ENCODE measurements at regions not wholly inside any gene's neighbourhood (a gene's known extent, or its start where the extent isn't known, plus 50 kb on each side); places are given as distances from the start of the nearest gene placed in this dataset.

DNA sequence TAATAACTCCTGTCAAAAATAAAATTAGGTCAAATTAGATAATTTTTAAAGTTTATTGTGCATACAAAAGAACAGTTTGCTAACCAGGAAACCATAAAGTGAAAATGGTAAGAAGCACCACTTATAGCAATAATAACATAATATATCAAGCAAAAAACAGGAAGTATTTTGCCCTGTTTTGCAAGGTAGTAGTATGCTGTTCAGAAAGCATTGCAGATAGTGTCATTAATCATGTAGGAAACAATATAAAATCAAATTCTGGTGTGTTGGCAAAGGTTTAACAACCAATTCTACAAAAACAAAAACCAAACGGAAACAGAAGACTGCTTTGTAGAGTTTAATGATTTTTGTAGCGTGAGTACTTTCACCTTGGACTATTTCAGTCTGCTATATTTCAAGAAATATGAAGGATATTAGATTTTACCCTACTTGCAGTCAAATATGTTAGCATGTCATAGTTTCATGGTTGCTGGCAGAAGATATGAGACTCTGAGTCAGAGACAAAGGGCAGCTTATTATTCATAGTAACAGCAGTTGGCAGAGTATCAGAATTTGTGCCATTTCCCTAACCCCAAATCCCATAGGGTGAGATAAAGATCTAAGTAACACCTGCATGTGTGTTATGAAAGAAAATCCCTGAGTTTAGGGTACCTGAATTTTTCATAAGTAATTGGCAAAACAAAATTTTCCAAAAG is 729.0 kb upstream of the BRINP3 start:
- no peaks in the 10 kb centered on the region for H3K36me3 ChIP-seq
- TF ChIP-seq, protein P1, sequence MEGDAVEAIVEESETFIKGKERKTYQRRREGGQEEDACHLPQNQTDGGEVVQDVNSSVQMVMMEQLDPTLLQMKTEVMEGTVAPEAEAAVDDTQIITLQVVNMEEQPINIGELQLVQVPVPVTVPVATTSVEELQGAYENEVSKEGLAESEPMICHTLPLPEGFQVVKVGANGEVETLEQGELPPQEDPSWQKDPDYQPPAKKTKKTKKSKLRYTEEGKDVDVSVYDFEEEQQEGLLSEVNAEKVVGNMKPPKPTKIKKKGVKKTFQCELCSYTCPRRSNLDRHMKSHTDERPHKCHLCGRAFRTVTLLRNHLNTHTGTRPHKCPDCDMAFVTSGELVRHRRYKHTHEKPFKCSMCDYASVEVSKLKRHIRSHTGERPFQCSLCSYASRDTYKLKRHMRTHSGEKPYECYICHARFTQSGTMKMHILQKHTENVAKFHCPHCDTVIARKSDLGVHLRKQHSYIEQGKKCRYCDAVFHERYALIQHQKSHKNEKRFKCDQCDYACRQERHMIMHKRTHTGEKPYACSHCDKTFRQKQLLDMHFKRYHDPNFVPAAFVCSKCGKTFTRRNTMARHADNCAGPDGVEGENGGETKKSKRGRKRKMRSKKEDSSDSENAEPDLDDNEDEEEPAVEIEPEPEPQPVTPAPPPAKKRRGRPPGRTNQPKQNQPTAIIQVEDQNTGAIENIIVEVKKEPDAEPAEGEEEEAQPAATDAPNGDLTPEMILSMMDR (IDR thresholded peaks at IDR 0.05), result no peak

DNA sequence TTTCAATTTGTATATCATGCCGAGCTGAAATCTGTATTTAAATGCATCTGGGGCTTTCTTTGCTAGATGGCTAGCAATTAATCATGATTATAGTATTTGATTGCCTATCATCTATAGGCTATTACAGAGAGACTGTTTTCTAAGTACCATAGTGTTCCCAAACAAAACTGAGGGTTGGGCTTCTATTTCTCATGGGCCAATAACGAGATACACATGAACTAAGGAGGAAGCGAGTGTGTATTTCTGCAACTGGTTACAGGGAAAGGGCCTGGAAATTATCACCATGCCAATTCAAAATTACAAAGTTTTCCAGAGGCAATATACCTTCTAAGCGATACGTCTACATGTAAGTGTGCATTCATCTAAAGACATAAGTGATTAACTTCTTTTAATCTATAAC is 744.5 kb upstream of the BRINP3 start:
- Histone ChIP-seq H3K9me3 (no peaks in the 10 kb centered on the region), H3K27me3 (no peaks in the 10 kb centered on the region), H3K4me3 (ENCODE audit: low read depth in 1 of 2, low read length in 1 of 2) (no peak overlapping the region), H3K4me1 (ENCODE audit: control insufficient read depth in 1 of 2, insufficient read depth in 1 of 2, low read depth in 1 of 2, low read length in 1 of 2) (no peaks in the 10 kb centered on the region), H3K27ac (no peak overlapping the region), H3K36me3 (no peaks in the 10 kb centered on the region)
- TF ChIP-seq, protein P1 (IDR thresholded peaks at IDR 0.05), result no peak

More for the DNA sequence above, 729.0 kb upstream of the BRINP3 start:
- H3K27ac ChIP-seq, result no peak overlapping the region
- H3K27me3 ChIP-seq, result no peaks in the 10 kb centered on the region
- H3K4me3 ChIP-seq (ENCODE audit: low read depth in 1 of 2, low read length in 1 of 2), result no peak overlapping the region
- H3K4me1 ChIP-seq (ENCODE audit: control insufficient read depth in 1 of 2, insufficient read depth in 1 of 2, low read depth in 1 of 2, low read length in 1 of 2), result no peaks in the 10 kb centered on the region
- no peaks in the 10 kb centered on the region for H3K9me3 ChIP-seq

DNA sequence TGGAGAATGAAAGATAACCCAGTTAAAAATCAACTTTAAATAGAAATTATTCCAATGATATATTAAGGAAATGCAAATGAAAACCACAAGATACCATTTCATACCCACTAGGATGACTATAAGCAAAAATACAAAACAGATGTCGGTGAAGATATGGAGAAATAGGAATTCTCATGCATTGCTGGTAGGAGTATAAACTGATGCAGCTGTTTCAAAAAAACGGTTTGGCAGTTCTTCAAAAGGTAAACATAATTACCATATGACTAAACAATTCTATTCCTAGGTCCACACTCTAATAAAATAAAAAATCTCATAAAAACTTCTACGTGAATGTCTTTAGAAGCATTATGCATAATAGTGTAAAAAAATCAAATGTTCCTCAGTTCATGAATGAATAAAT is 763.3 kb upstream of the BRINP3 start:
- Histone ChIP-seq H3K4me1 (ENCODE audit: control insufficient read depth in 1 of 2, insufficient read depth in 1 of 2, low read depth in 1 of 2, low read length in 1 of 2) (no peaks in the 10 kb centered on the region), H3K27ac (no peak overlapping the region), H3K36me3 (no peaks in the 10 kb centered on the region), H3K9me3 (no peaks in the 10 kb centered on the region), H3K4me3 (ENCODE audit: low read depth in 1 of 2, low read length in 1 of 2) (no peak overlapping the region), H3K27me3 (no peaks in the 10 kb centered on the region)
- TF ChIP-seq, protein P1 (IDR thresholded peaks at IDR 0.05), result no peak

DNA sequence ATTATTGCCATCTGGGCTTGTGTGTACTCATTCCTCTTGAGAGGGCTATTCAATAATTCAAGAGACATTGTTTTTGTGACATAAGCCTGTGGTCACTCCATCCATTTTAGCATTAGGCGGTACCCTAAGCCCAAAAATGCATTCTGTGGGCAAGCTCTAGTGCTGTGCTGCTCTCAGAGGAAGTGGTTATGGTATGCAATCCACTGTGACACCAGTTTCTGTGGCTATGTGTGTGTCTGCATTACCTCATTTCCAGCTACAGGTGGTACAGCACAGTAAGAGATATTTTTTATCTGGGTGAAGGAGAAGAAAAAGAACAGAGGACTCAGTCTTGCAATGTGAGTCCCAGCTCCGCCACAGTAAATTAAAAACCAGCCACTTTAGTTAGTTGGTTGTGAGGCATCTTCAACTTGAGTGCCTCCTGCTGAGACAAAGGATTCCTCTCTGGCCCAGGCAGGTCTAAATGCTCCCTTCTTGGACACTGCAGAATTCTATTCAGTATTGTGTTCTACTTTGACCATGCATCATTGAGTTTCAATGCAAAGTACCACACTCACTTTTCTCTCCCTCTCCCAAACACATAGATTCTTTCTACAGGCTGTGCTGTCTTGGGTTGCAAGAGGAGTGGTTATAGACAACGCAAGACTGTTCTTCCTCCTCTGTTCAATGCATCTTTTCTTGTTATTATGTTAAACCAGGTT is 777.8 kb upstream of the BRINP3 start:
- Histone ChIP-seq H3K36me3 (no peaks in the 10 kb centered on the region), H3K9me3 (no peaks in the 10 kb centered on the region), H3K4me3 (ENCODE audit: low read depth in 1 of 2, low read length in 1 of 2) (no peak overlapping the region), H3K27me3 (no peaks in the 10 kb centered on the region), H3K4me1 (ENCODE audit: control insufficient read depth in 1 of 2, insufficient read depth in 1 of 2, low read depth in 1 of 2, low read length in 1 of 2) (no peaks in the 10 kb centered on the region), H3K27ac (no peak overlapping the region)
- TF ChIP-seq, protein P1 (IDR thresholded peaks at IDR 0.05), result no peak

DNA sequence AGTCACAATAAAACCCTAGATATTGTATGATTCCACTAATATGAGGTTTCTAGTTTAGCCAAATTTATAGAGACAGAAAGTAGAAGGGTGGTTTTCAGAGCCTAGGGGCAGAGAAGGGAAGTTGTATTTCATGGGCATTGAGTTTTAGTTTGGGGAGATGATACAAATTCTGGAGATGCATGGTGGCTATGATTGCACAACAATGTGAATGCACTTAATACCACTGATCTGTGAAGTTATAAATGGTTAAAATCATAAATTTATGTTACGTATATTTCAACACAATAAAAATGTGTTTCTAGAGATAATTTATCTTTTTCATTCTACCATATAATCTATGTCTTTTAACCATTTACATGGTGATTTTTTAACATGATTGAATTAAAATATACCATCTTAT is 779.3 kb upstream of the BRINP3 start:
- H3K36me3 ChIP-seq, result no peaks in the 10 kb centered on the region
- H3K27ac ChIP-seq, result no peak overlapping the region
- H3K27me3 ChIP-seq, result no peaks in the 10 kb centered on the region
- TF ChIP-seq, protein P1 (IDR thresholded peaks at IDR 0.05), result no peak
- no peak overlapping the region for H3K4me3 ChIP-seq (ENCODE audit: low read depth in 1 of 2, low read length in 1 of 2)
- H3K9me3 ChIP-seq, result no peaks in the 10 kb centered on the region
- no peaks in the 10 kb centered on the region for H3K4me1 ChIP-seq (ENCODE audit: control insufficient read depth in 1 of 2, insufficient read depth in 1 of 2, low read depth in 1 of 2, low read length in 1 of 2)

Data from neutrophil (primary cell).